GM23338 (cell line): ENCODE measurements at regions not wholly inside any gene's neighbourhood (a gene's known extent, or its start where the extent isn't known, plus 50 kb on each side); places are given as distances from the start of the nearest gene placed in this dataset. TPM values are rescaled to one million over a fixed set of nuclear protein-coding genes. Genes with fewer than 3 reads are reported as not detected.

Experiments used
- CREB1 ChIP-seq: fragments of 250-450 bp; sonication (Bioruptor Pico); IDR thresholded peaks from 2 replicates; pipeline ENCODE4 v1.5.0; 2020; ENCODE audit warnings: low read depth, mild to moderate bottlenecking, moderate library complexity
- REST ChIP-seq: IDR thresholded peaks from one replicate; pipeline ENCODE4 v1.6.1; 2018; ENCODE audit warnings: antibody characterized with exemption; ENCODE audit not compliant: unreplicated experiment
- ZNF462 ChIP-seq: fragments of 250-450 bp; sonication (Bioruptor Pico); IDR thresholded peaks from 2 replicates; pipeline ENCODE4 v1.5.0; 2020; ENCODE audit warnings: mild to moderate bottlenecking, moderate library complexity
- small RNA-seq: library from RNA; depleted of rRNA; stranded (forward); fragments of <200 nt; gene quantifications from one replicate; pipeline ENCODE3, GENCODE V24; 2014; ENCODE audit warnings: low replicate concordance

GRCh38 chr10:34866848-34867247, 51.8 kb upstream of the PARD3 start (continued):
- TF ChIP-seq REST (no peak), CREB1 (CRISPR knock-in tag) (no peak), ZNF462 (CRISPR knock-in tag) (no peak)

Small RNAs in the stretch of these regions (small RNA-seq; reads per million reads assigned to genes)
- gene RNU6-193P (not detected), gene RNU6-847P (not detected), gene SS18L2P1 (0.12 reads per million)
